IPS-18a (cell line): ENCODE measurements at regions not wholly inside any gene's neighbourhood (a gene's known extent, or its start where the extent isn't known, plus 50 kb on each side); places are given as distances from the start of the nearest gene placed in this dataset.

Experiments used
- H3K27ac ChIP-seq: one replicate; pipeline ENCODE4 v1.5.1; 2013; ENCODE audit warnings: low read length
- H3K27me3 ChIP-seq: one replicate; pipeline ENCODE4 v1.6.1; 2013; ENCODE audit warnings: mild to moderate bottlenecking, low read length; ENCODE audit not compliant: control insufficient read depth, insufficient read depth
- H3K36me3 ChIP-seq: one replicate; pipeline ENCODE4 v1.6.1; 2013; ENCODE audit warnings: low read depth, low read length; ENCODE audit not compliant: control insufficient read depth
- H3K4me1 ChIP-seq: one replicate; pipeline ENCODE4 v1.6.1; 2013; ENCODE audit warnings: low read depth, low read length; ENCODE audit not compliant: control insufficient read depth
- H3K4me3 ChIP-seq: one replicate; pipeline ENCODE4 v1.5.1; 2013; ENCODE audit warnings: low read length
- H3K9ac ChIP-seq: one replicate; pipeline ENCODE4 v1.6.1; 2013; ENCODE audit warnings: mild to moderate bottlenecking, low read length, moderate library complexity
- H3K9me3 ChIP-seq: one replicate; pipeline ENCODE4 v1.6.1; 2013; ENCODE audit warnings: low read depth, low read length; ENCODE audit not compliant: control insufficient read depth

- no peaks in the 10 kb centered on the region for H3K27me3 ChIP-seq
- H3K4me1 ChIP-seq: peaks cover 13% of the 10 kb centered on the region
- H3K4me3 ChIP-seq: no peak overlapping the region
- no peaks in the 10 kb centered on the region for H3K36me3 ChIP-seq
- H3K27ac ChIP-seq: no peak overlapping the region
- H3K9ac ChIP-seq: no peak overlapping the region
- no peaks in the 10 kb centered on the region for H3K9me3 ChIP-seq
Observed at GRCh38 chr4:11264841-11265240, 163.9 kb downstream of the HS3ST1 start.

GRCh38 chr4:11264346-11264745 is 164.3 kb downstream of the HS3ST1 start:
- no peak overlapping the region for H3K4me3 ChIP-seq
- H3K4me1 ChIP-seq: peaks cover 13% of the 10 kb centered on the region
- H3K27ac ChIP-seq: no peak overlapping the region
- no peaks in the 10 kb centered on the region for H3K36me3 ChIP-seq
- no peak overlapping the region for H3K9ac ChIP-seq
- no peaks in the 10 kb centered on the region for H3K9me3 ChIP-seq
- no peaks in the 10 kb centered on the region for H3K27me3 ChIP-seq

- Histone ChIP-seq H3K4me3 (no peak overlapping the region), H3K27me3 (no peaks in the 10 kb centered on the region), H3K9me3 (no peaks in the 10 kb centered on the region), H3K27ac (no peak overlapping the region), H3K9ac (no peak overlapping the region), H3K4me1 (peaks cover 13% of the 10 kb centered on the region), H3K36me3 (no peaks in the 10 kb centered on the region)
Observed at GRCh38 chr4:11263208-11263607, 165.5 kb downstream of the HS3ST1 start.

- Histone ChIP-seq H3K9me3 (no peaks in the 10 kb centered on the region), H3K27me3 (no peaks in the 10 kb centered on the region), H3K4me1 (peaks cover 13% of the 10 kb centered on the region), H3K36me3 (no peaks in the 10 kb centered on the region), H3K4me3 (no peak overlapping the region), H3K27ac (no peak overlapping the region), H3K9ac (no peak overlapping the region)
Observed at GRCh38 chr4:11261066-11261850, 167.4 kb downstream of the HS3ST1 start.

- H3K4me1 ChIP-seq: peaks cover 13% of the 10 kb centered on the region
- no peak overlapping the region for H3K27ac ChIP-seq
- no peaks in the 10 kb centered on the region for H3K9me3 ChIP-seq
- no peaks in the 10 kb centered on the region for H3K27me3 ChIP-seq
- H3K4me3 ChIP-seq: no peak overlapping the region
- no peak overlapping the region for H3K9ac ChIP-seq
- H3K36me3 ChIP-seq: no peaks in the 10 kb centered on the region
Observed at GRCh38 chr4:11259837-11260236, 168.9 kb downstream of the HS3ST1 start.

GRCh38 chr4:11252149-11252548 is 176.5 kb downstream of the HS3ST1 start:
- Histone ChIP-seq H3K9ac (no peak overlapping the region), H3K4me3 (no peak overlapping the region), H3K4me1 (no peaks in the 10 kb centered on the region), H3K36me3 (no peaks in the 10 kb centered on the region), H3K9me3 (no peaks in the 10 kb centered on the region), H3K27ac (no peak overlapping the region), H3K27me3 (no peaks in the 10 kb centered on the region)

- Histone ChIP-seq H3K9ac (no peak overlapping the region), H3K9me3 (no peaks in the 10 kb centered on the region), H3K27ac (no peak overlapping the region), H3K36me3 (no peaks in the 10 kb centered on the region), H3K4me1 (no peaks in the 10 kb centered on the region), H3K27me3 (no peaks in the 10 kb centered on the region), H3K4me3 (no peak overlapping the region)
Observed at GRCh38 chr4:11250510-11250909, 178.2 kb downstream of the HS3ST1 start.

GRCh38 chr4:11232015-11232414 is 196.7 kb downstream of the HS3ST1 start:
- peaks cover 32% of the 10 kb centered on the region for H3K4me1 ChIP-seq
- H3K27me3 ChIP-seq: no peaks in the 10 kb centered on the region
- no peak overlapping the region for H3K9ac ChIP-seq
- no peaks in the 10 kb centered on the region for H3K9me3 ChIP-seq
- no peak overlapping the region for H3K27ac ChIP-seq
- H3K4me3 ChIP-seq: no peak overlapping the region
- H3K36me3 ChIP-seq: no peaks in the 10 kb centered on the region

GRCh38 chr4:11230866-11231265 is 197.8 kb downstream of the HS3ST1 start:
- Histone ChIP-seq H3K9me3 (no peaks in the 10 kb centered on the region), H3K4me1 (peaks cover 32% of the 10 kb centered on the region), H3K9ac (no peak overlapping the region), H3K36me3 (no peaks in the 10 kb centered on the region), H3K27ac (no peak overlapping the region), H3K27me3 (no peaks in the 10 kb centered on the region), H3K4me3 (no peak overlapping the region)

- Histone ChIP-seq H3K9me3 (no peaks in the 10 kb centered on the region), H3K36me3 (no peaks in the 10 kb centered on the region), H3K4me1 (peaks cover 40% of the 10 kb centered on the region), H3K9ac (no peak overlapping the region), H3K27me3 (no peaks in the 10 kb centered on the region), H3K27ac (no peak overlapping the region), H3K4me3 (no peak overlapping the region)
Observed at GRCh38 chr4:11228530-11228929, 200.2 kb downstream of the HS3ST1 start.

- no peak overlapping the region for H3K27ac ChIP-seq
- no peak overlapping the region for H3K4me3 ChIP-seq
- no peaks in the 10 kb centered on the region for H3K27me3 ChIP-seq
- H3K9ac ChIP-seq: no peak overlapping the region
- no peaks in the 10 kb centered on the region for H3K36me3 ChIP-seq
- no peaks in the 10 kb centered on the region for H3K9me3 ChIP-seq
- H3K4me1 ChIP-seq: peaks cover 14% of the 10 kb centered on the region
Observed at GRCh38 chr4:11223311-11223710, 205.4 kb downstream of the HS3ST1 start.

- no peaks in the 10 kb centered on the region for H3K9me3 ChIP-seq
- no peak overlapping the region for H3K4me3 ChIP-seq
- no peaks in the 10 kb centered on the region for H3K27me3 ChIP-seq
- H3K9ac ChIP-seq: no peak overlapping the region
- H3K36me3 ChIP-seq: no peaks in the 10 kb centered on the region
- H3K27ac ChIP-seq: no peak overlapping the region
- H3K4me1 ChIP-seq: peaks cover 8% of the 10 kb centered on the region
Observed at GRCh38 chr4:11218692-11219091, 210.0 kb downstream of the HS3ST1 start.
